BE2C (cell line): ENCODE measurements at regions not wholly inside any gene's neighbourhood (a gene's known extent, or its start where the extent isn't known, plus 50 kb on each side); places are given as distances from the start of the nearest gene placed in this dataset.

Source experiments
- DNase-seq: peaks from one replicate; pipeline ENCODE4 v3.0.0-alpha.2; 2020
- H3K27me3 ChIP-seq: fragments of 250-450 bp; sonication (Bioruptor Pico); 2 replicates; pipeline ENCODE4 v1.5.1; 2020; ENCODE audit warnings: mild to moderate bottlenecking
- H3K36me3 ChIP-seq: fragments of 250-450 bp; sonication (Bioruptor Pico); 2 replicates; pipeline ENCODE4 v1.5.1; 2020; ENCODE audit warnings: mild to moderate bottlenecking
- H3K4me1 ChIP-seq: fragments of 250-450 bp; sonication (Bioruptor Pico); 2 replicates; pipeline ENCODE4 v1.5.1; 2020
- H3K4me3 ChIP-seq: 2 replicates; pipeline ENCODE4 v1.5.1; 2011; ENCODE audit warnings: low read depth, low read length
- H3K9me3 ChIP-seq: fragments of 250-450 bp; sonication (Bioruptor Pico); 2 replicates; pipeline ENCODE4 v1.5.1; 2020
- TF ChIP-seq, protein P1 (sequence below): IDR thresholded peaks from 2 replicates; pipeline ENCODE4 v1.5.1; 2012; ENCODE audit warnings: mild to moderate bottlenecking, low read depth, low read length

DNA sequence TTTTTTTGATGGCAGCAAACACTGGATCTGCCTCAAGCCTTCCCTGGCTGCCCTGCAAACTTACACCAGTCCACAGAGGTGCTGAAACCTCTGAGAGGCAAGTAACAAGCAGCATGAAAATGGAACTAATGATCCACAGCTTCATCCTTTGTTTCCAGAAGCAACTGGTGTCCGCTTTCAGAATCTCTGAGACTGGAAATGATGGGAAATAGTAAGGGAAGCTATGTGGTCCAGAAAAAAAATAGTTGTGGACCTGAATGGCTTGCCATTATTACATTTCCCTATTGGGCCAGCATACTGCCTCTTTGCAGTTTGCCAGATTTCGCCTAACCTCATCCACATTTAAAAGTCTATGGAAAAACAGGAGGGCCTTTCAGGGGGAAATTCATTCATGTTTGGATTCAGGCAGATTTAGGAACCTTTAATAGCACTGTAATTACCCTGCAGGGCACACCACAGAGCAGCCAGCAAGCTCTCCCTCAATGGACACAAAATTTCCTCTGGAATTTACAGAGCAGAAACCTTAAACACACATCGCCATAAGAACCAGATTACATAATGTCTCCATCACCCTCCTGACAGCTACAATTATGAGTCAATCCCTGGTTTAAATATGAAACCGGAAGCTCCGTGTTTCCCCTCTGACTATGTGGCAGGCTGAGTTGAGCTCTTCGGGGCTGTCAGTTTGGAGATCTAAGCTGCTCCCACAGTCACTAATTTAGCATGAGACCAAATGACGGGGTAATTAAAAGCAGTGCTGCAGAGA lies 134.4 kb downstream of the TMCO5A start:
- no peaks in the 10 kb centered on the region for H3K9me3 ChIP-seq
- peak overlapping the region; percentile 38 for H3K4me3 ChIP-seq
- DNase-seq, result peak; percentile 19
- no peaks in the 10 kb centered on the region for H3K27me3 ChIP-seq
- TF ChIP-seq, protein P1, sequence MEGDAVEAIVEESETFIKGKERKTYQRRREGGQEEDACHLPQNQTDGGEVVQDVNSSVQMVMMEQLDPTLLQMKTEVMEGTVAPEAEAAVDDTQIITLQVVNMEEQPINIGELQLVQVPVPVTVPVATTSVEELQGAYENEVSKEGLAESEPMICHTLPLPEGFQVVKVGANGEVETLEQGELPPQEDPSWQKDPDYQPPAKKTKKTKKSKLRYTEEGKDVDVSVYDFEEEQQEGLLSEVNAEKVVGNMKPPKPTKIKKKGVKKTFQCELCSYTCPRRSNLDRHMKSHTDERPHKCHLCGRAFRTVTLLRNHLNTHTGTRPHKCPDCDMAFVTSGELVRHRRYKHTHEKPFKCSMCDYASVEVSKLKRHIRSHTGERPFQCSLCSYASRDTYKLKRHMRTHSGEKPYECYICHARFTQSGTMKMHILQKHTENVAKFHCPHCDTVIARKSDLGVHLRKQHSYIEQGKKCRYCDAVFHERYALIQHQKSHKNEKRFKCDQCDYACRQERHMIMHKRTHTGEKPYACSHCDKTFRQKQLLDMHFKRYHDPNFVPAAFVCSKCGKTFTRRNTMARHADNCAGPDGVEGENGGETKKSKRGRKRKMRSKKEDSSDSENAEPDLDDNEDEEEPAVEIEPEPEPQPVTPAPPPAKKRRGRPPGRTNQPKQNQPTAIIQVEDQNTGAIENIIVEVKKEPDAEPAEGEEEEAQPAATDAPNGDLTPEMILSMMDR, result no peak
- peaks cover 9% of the 10 kb centered on the region for H3K4me1 ChIP-seq
- H3K36me3 ChIP-seq, result no peaks in the 10 kb centered on the region

DNA sequence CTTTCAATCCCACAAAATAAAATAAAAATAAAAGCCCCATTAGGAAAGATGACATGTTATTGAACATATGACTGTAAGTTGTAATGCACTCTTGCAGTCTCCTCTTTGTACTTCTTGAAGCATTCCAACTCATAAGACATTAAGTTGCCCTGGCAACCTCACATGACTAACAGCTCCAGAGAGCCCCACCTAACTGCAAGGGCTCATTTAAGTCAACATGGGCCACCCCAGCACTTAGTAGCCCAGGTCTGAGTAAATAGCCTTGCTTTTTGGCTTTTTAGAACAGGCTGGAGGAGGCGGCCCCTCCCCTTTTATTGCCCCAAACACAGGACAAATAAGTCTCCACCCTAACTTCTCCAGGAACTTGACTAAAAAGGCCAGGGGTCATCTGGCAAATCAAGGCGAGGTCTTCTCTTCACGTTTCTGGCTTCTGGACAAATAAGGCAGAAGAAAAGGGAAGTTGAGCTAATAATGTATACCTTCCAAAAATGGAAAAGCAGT lies 135.1 kb downstream of the TMCO5A start:
- Histone ChIP-seq H3K36me3 (no peaks in the 10 kb centered on the region), H3K27me3 (no peaks in the 10 kb centered on the region), H3K4me1 (peaks cover 9% of the 10 kb centered on the region), H3K9me3 (no peaks in the 10 kb centered on the region), H3K4me3 (peak overlapping the region; percentile 38)
- TF ChIP-seq, protein P1, result no peak
- DNase-seq, result no peak

DNA sequence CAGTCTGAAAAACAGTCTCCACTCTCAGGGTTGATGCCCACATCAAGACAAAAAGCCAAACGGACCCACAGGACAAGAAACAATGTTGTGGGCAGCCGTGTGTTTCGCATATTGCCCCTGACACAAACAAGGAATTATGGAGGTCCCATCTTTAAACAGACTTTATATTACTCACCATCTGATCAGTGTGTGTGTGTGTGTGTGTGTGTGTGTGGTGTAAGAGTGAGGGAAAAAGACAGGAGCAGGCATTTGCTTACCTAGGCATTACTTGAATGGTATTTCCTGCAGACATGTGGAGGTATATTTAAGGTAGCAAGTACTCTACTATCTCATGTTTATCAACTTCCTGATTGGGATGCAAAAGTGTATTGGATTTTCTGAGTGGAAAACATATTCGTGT lies 136.3 kb downstream of the TMCO5A start:
- H3K27me3 ChIP-seq, result no peaks in the 10 kb centered on the region
- DNase-seq, result no peak
- H3K4me3 ChIP-seq, result no peak overlapping the region
- no peaks in the 10 kb centered on the region for H3K9me3 ChIP-seq
- TF ChIP-seq, protein P1, result no peak
- peaks cover 9% of the 10 kb centered on the region for H3K4me1 ChIP-seq
- no peaks in the 10 kb centered on the region for H3K36me3 ChIP-seq

DNA sequence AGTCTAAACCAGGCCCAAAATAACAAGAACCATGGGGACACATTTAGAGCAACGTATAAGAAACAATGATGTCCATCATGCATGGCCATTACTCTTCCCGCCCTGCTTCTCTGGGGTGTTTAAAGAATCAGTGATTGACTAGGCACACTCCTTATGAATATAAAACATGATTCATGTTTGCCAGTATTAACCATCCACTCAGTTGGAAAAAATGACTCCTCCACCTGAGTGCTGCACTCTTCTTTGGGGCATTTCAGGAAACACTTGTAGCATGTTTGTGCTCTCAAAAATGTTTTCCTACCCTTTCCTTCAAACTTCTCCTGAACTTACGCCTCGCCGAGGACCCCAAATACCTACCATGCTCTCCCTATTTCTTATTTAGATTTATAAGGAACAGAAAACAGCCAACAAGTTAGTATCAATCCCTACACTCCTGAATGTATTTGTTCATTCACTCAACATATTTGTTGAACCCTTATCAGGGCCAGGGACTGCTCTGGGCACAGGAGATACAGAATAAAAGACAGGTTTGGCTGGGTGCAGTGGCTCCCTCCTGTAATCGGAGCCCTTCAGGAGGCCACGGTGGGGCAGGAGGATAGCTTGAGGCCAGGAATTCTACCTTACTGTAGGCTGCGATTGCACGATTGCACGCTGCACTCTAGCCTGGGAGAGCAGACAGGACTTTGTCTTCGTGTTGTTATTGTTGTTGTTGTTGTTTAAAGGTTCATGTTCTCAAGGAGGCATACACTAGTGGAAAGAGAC lies 137.0 kb downstream of the TMCO5A start:
- DNase-seq, result no peak
- Histone ChIP-seq H3K27me3 (no peaks in the 10 kb centered on the region), H3K4me3 (no peak overlapping the region), H3K36me3 (no peaks in the 10 kb centered on the region), H3K4me1 (peaks cover 9% of the 10 kb centered on the region), H3K9me3 (no peaks in the 10 kb centered on the region)
- TF ChIP-seq, protein P1, result no peak

DNA sequence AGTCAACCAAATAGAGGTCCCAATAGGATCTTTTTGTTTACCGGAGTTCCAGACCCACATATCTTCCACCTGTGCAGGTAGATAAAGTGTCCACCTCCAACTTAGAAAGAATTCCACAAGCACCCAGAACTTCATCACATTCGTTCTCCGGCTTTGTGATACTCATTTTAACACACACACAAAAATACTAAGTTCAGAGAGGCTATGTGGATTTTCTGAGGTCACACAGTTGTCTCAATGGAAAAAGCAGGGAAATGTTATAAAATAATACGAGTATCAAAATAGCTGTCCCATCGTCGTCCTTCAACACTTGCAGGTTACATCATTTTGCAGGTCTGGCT lies 137.5 kb downstream of the TMCO5A start:
- Histone ChIP-seq H3K9me3 (no peaks in the 10 kb centered on the region), H3K4me3 (peak overlapping the region; percentile 83), H3K27me3 (no peaks in the 10 kb centered on the region), H3K4me1 (peaks cover 9% of the 10 kb centered on the region), H3K36me3 (no peaks in the 10 kb centered on the region)
- TF ChIP-seq, protein P1, result no peak
- no peak for DNase-seq
